ENCODE measurements at regions not wholly inside any gene's neighbourhood (a gene's known extent, or its start where the extent isn't known, plus 50 kb on each side); places are given as distances from the start of the nearest gene placed in this dataset.

- Histone ChIP-seq H3K9me3 (no peaks in the 10 kb centered on the region), H3K27me3 (no peaks in the 10 kb centered on the region), H3K4me1 (ENCODE audit: control insufficient read depth in 1 of 2, insufficient read depth in 1 of 2, low read depth in 1 of 2, low read length in 1 of 2) (no peaks in the 10 kb centered on the region), H3K4me3 (ENCODE audit: low read depth in 1 of 2, low read length in 1 of 2) (no peak overlapping the region), H3K36me3 (no peaks in the 10 kb centered on the region), H3K27ac (no peak overlapping the region)
- TF ChIP-seq, protein P1, sequence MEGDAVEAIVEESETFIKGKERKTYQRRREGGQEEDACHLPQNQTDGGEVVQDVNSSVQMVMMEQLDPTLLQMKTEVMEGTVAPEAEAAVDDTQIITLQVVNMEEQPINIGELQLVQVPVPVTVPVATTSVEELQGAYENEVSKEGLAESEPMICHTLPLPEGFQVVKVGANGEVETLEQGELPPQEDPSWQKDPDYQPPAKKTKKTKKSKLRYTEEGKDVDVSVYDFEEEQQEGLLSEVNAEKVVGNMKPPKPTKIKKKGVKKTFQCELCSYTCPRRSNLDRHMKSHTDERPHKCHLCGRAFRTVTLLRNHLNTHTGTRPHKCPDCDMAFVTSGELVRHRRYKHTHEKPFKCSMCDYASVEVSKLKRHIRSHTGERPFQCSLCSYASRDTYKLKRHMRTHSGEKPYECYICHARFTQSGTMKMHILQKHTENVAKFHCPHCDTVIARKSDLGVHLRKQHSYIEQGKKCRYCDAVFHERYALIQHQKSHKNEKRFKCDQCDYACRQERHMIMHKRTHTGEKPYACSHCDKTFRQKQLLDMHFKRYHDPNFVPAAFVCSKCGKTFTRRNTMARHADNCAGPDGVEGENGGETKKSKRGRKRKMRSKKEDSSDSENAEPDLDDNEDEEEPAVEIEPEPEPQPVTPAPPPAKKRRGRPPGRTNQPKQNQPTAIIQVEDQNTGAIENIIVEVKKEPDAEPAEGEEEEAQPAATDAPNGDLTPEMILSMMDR (IDR thresholded peaks at IDR 0.05) = no peak
Measured at GRCh38 chr22:27262361-27262760, 539.2 kb downstream of the MN1 start.

DNA sequence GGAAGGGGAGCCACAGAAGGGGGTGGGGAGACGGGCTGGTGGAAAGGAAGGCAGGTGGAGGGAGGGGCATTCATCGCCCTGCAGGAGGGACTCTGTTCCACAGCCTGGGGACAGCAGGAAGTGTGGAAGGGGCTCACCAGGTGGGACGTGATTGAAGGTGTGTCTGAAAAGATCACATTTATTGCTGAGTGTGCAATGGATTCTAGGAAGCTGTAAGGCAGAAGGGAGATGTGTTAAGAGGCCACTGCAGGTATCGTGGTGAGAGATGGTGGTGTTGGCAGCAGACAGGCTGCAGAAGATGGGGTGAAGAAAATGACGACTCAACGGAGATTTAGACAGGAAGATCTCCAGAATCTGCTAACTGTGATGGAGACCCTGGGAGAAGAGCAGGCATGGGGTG lies 537.4 kb downstream of the MN1 start:
- H3K36me3 ChIP-seq = no peaks in the 10 kb centered on the region
- no peaks in the 10 kb centered on the region for H3K4me1 ChIP-seq (ENCODE audit: control insufficient read depth in 1 of 2, insufficient read depth in 1 of 2, low read depth in 1 of 2, low read length in 1 of 2)
- no peaks in the 10 kb centered on the region for H3K27me3 ChIP-seq
- no peak overlapping the region for H3K4me3 ChIP-seq (ENCODE audit: low read depth in 1 of 2, low read length in 1 of 2)
- no peak overlapping the region for H3K27ac ChIP-seq
- no peaks in the 10 kb centered on the region for H3K9me3 ChIP-seq
- TF ChIP-seq, protein P1 (IDR thresholded peaks at IDR 0.05) = no peak

DNA sequence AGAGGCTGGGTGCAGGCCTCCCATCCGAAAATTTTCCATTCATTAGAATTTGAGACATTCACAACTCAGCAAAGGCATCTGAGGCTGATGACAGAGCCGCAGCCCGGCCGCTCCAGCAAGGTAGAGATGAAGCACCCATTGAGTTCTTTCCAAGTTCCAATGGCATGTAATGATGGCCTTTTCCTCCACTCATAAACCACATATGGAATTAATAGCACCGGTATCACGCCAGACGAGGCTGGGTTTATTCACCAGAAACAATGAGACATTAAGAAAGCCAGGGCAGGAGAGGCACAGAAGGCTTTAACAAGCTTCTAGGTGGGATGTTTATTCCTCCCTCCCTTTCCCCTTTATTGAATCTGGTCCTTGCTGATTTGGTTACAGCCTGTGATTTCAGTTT lies 534.4 kb downstream of the MN1 start:
- TF ChIP-seq, protein P1 (IDR thresholded peaks at IDR 0.05) = no peak
- Histone ChIP-seq H3K4me1 (ENCODE audit: control insufficient read depth in 1 of 2, insufficient read depth in 1 of 2, low read depth in 1 of 2, low read length in 1 of 2) (no peaks in the 10 kb centered on the region), H3K4me3 (ENCODE audit: low read depth in 1 of 2, low read length in 1 of 2) (no peak overlapping the region), H3K9me3 (no peaks in the 10 kb centered on the region), H3K27me3 (peaks cover 17% of the 10 kb centered on the region), H3K36me3 (no peaks in the 10 kb centered on the region), H3K27ac (no peak overlapping the region)

DNA sequence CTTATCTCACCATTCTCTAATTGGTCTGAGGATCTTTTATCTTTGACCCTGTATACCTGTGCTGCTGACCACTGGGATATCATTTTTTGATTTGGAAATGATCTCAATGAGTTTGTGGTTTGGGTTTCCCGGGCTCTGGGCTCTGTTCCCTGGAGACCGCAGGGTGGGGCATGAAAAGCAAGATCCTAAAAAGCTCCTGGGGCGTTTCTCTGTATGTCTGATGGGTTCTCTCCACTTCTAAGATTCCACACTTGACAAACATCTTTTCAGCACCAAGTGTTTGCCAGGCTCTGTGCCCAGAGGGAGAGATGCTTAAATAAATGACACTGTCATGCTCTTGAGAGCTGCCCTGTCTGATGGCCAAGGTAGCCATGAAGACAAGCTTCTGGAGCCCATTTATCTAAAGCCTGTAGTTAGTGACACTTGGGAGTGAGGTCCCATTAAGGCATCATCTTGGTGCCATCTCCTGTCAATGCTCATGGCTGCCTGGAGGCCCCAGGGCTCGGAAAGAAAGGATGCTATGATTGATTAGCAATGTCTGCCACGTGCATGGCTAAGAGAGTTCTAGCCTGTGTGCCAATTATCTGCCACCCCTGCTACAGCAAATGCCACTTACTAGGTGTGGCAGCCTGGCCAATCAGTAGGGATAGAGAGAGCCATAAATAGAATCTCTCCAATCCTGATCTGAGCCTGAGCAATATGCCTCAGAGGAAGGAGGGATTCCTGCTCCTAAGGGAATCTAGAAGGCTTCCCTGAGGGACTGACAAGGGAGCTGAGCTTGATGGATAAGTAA lies 531.6 kb downstream of the MN1 start:
- no peak overlapping the region for H3K4me3 ChIP-seq (ENCODE audit: low read depth in 1 of 2, low read length in 1 of 2)
- H3K27me3 ChIP-seq = peaks cover 27% of the 10 kb centered on the region
- no peak overlapping the region for H3K27ac ChIP-seq
- no peaks in the 10 kb centered on the region for H3K9me3 ChIP-seq
- TF ChIP-seq, protein P1 (IDR thresholded peaks at IDR 0.05) = no peak
- H3K4me1 ChIP-seq (ENCODE audit: control insufficient read depth in 1 of 2, insufficient read depth in 1 of 2, low read depth in 1 of 2, low read length in 1 of 2) = no peaks in the 10 kb centered on the region
- no peaks in the 10 kb centered on the region for H3K36me3 ChIP-seq

DNA sequence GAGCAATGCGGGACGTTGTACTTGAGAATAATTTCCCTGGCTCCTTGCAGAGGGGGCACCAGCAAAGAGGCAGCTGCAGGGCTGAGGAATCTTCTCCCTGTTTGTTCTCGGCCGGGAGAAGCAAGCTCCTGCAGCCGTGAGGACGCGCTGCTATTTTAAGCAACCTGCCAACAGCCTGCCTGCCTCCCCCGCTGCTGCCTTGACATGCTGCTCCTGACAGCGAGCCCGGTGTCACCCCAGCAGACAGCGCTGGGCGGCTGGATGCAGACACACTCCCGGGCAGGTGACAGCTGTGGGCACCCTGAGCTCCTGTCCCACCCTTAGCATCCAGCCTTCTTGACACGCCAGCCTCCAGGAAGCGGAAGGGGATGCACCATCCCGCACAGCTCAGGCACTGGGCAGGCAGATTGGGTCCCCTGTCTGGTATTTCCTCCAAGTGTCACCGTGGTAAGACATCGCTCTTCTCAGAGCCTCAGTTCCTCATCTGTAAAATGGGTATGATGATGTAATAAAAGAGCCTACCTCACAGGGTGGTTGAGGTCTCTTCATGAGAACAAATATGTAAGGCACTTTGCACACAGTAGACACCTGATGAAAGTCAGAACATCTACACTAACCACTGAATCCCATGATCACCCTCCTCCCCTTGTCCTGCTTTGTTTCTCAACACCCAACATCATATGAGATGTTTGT lies 530.6 kb downstream of the MN1 start:
- no peaks in the 10 kb centered on the region for H3K36me3 ChIP-seq
- H3K27me3 ChIP-seq = peaks cover 27% of the 10 kb centered on the region
- TF ChIP-seq, protein P1 (IDR thresholded peaks at IDR 0.05) = no peak
- H3K27ac ChIP-seq = no peak overlapping the region
- no peaks in the 10 kb centered on the region for H3K9me3 ChIP-seq
- no peaks in the 10 kb centered on the region for H3K4me1 ChIP-seq (ENCODE audit: control insufficient read depth in 1 of 2, insufficient read depth in 1 of 2, low read depth in 1 of 2, low read length in 1 of 2)
- no peak overlapping the region for H3K4me3 ChIP-seq (ENCODE audit: low read depth in 1 of 2, low read length in 1 of 2)
